ENCODE measurements at regions not wholly inside any gene's neighbourhood (a gene's known extent, or its start where the extent isn't known, plus 50 kb on each side); places are given as distances from the start of the nearest gene placed in this dataset.

DNA sequence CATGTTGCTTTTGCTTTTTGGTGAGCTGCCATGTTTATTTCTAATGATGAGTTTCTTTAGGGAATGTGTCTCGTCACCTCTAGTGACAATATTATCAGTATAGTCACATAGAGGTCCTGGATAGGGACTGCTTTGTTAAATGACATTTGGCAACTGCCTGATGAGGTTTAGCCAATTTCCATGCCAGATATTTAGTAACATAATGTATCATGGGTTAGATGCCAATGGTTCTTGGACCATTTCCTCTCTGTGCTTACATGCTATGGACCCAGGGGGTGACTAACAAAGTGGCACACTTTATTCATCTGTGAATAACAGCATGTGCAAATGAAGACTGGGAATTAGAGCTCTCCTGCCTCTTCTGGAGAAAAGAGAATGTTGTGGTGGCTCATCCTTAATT lies 56.2 kb upstream of the RAB27B start:
- no peak for DNase-seq

DNA sequence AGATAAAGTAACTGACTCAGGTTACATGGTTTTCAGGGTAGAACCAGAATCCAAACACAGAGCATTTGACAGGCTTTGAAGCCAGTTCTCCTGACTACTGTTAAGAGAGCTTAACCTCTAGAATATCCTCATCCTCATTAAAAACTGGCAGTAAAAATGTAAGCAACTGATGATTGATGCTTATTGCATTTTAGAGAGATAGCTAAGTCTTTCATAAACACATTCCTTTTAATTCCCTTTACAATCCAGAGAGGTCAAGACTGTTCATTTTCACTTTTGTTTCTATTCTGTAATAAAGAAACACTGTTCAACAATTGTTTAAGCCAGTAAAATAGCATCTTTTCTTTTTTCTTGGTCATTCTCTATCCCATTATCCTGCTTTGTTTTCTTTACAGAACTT lies 53.9 kb upstream of the RAB27B start:
- DNase-seq = no peak

DNA sequence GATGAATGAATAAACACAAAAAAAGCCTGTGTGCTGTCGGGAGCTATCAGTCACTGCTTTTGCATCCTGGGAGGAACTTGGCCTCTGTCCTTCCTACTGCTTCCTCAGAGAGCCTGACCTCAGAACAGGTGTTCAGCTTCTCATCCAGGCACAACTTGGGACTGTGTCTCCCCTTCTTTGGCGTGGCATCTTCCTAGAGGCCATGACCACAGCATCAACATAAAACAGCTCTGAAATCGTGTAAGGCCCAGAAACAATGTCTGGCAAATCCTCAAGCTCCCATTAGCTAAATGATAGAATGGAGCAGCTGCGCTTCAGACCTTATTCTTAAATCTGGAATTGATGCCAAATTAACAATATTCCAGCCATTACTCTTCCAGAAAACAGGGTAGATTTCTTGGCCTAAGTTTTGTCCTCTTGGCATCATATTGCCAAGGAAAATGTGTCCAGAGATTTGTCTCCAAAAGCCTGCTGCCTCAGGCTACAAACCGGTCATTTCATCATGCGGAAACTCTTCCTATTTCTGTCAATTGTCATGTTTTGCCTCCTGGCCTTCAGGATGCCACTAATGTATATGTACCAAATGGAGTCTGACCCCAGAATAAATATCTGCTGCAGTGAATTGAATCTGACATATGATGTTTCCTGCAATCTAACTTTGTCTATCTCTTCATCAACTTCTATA lies 53.2 kb upstream of the RAB27B start:
- DNase-seq = no peak

DNA sequence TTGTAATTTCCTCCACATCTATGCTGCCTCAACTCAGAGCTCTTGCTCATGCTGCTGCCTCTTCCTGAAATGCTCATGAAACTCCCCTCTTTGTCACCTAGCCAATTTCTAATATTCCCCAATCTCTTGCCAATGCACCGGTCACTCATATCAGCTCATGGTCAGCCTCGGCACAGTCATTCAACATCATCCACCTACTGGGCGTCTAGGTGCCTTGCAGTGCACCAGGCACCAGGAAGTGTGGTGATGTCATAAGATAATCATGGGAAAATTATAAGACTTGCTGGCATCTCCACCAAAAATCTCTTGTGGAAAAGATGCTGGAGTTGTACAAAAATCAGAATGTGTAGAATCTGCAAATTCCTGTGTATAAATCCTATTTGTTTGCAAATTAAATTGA lies 52.6 kb upstream of the RAB27B start:
- DNase-seq = no peak

DNA sequence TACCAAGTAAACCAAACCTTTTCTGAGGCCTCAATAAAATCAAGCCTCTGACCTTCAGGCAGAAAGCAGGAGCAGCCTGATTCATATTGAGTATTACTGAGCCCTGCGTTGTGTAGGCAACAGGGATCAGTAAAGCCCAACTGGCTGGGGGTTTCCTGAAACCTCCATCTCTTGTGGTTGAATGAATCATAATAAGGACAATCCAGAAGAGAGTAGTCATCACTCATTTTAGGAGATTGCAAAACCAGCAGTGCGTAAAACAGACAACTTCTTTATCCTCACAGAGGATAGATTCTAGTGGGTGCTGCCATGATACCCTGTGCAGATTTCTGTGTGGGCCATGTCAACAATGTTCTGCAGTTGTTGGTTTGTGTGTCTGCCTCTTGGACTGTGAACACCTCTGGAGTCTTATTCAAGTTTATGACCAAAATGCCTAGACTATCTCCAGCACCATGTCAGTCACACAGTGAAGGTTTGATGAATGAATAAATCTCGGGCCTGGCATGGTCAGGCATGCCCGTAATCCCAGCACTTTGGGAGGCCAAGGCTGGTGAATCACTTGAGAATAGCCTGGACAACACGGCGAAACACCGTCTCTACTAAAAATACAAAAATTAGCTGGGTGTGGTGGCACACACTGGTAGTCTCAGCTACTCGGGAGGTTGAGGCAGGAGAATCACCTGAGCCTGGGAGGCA lies 51.8 kb upstream of the RAB27B start:
- peak; percentile 98 for DNase-seq

DNA sequence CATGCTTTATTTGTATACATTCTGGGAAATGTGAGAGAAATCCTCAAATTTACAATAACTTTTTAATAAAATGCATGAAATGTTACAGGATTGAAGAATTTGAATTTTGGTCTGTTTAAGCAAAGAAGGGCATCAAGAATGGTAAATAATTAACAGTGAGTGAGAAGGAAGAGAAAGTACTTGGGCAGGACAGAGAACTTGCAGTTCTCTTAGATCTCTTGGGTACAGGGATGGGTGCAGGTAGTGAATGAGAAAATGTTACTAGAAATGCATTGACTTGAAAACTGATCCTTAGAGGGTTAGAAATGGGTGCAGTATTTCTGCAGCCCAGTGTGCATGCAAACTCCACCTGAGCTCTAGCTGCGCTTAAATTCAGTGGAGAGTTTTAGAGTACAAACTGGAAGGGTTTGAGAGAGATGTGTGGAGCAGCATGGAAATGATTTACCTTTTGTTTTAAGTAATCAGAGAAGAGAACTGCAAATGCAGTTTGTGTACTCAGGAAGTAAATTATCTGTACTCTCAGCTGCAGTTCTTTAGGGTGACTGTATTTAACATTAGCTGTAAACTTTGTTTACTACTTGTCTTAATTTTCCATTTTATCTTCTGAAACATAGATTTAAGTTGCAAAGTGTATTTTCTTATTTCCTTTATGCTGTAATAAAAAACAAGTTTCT lies 51.0 kb upstream of the RAB27B start:
- peak; percentile 3 for DNase-seq

DNA sequence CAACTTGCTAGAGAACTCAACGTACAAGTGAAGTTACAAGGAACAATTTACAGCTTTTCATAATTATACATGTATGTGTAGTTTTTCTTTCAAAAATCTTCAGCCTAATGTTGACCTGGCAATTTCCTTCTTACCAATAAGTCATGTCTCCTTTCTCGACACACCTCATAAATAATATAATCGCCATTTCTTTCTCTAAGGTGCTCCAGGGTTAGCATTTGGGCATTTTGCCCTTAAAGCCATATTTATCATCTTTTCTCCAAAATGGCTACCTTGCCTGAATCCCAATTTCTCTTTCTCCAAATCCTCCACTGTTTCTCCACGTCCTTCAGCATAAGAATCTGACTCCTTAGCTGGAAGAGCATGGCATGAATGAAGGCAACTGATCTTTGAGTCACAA lies 50.3 kb upstream of the RAB27B start:
- DNase-seq = no peak
